SK-N-DZ (cell line): ENCODE measurements at regions not wholly inside any gene's neighbourhood (a gene's known extent, or its start where the extent isn't known, plus 50 kb on each side); places are given as distances from the start of the nearest gene placed in this dataset.
"Not testable (repeated sequence)": the region's sequence is repeated elsewhere in the genome, so short reads cannot be mapped to it uniquely, and the experiment has no call there.

Experiments
- DNase-seq: peaks from one replicate; pipeline ENCODE4 v3.0.0-alpha.2; 2015; ENCODE audit warnings: low spot score

DNA sequence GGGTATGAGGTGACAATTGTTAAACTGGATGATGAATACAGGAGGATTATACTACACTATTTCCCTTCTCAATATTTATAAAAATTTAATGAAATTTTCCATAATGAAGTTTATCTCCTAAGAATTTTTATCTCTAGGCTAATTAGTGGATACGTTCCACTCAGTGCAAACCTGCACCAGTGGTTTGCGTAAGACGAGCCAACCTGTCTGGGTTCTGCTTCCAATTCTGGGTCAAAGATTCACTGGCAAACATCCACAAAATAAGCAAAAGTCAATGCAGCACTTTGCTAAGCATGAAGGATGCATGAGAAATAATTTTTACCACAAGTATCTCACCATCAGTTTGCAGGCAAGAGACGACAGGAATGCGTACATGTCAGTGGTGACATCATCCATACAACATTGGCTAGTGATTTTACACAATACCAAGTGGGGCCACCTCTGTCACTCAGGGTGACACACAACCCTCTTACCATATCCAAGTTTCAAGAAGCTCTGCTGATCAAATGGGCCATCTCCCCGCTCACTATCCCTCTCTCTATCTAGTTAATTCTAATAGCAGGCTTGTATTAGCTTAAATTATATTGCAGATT is 51.7 kb downstream of the FAM50B start:
- DNase-seq: no peak

DNA sequence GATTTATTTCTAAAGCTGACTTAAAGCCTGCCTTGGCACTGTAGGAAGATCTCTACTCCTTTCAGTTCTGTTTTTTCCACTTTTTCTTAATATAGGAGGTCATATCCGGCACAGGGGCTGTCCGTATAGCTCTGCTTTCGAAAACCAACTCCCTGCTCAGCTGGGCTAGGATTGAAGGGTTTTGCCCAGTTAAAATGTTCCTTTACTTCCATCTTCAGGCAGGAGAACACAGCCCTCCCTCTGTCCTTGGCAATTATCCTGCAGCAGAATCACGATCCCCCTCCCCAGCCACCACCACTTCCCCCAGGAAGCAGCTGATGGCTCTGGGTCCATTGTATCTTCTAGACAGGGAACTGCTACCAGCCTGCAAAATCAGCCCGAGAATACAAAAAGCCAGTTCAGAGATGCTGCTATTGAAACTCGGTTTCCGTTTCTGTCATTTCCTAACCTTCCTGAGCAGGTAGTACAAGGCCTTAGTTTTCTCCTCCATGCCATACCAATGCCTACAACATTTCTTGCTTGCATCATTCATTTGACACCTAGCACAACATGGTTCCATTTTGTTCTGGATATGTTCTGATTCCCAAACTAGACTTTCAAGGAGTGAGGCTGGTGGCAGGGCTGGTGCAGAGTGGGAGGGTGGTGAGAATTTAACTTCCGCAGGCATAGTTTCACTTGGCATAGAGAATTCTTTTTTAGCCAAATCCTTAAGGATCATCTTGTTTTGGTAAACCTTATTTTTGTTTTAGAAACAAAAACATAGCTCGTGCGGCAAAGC is 53.9 kb downstream of the FAM50B start:
- no peak for DNase-seq

DNA sequence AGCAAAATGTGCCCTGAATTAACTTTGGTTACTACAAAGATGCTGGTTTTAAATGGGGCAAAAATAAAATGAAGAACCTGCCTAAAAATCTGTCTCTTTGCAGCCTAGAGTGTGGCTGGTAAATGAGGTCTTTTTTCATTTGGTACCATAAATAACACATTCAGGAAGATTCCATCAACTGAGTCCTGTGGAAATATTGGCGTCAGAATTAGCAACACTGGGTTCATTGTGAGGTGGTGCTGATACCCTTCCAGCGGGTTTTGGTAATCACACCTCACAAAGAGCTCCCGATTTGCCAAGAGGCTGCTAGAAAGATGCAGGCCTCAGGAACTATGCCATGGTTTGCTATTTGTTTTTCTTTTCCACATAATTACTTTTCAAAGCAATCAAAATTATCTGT is 55.3 kb downstream of the FAM50B start:
- DNase-seq: no peak

DNA sequence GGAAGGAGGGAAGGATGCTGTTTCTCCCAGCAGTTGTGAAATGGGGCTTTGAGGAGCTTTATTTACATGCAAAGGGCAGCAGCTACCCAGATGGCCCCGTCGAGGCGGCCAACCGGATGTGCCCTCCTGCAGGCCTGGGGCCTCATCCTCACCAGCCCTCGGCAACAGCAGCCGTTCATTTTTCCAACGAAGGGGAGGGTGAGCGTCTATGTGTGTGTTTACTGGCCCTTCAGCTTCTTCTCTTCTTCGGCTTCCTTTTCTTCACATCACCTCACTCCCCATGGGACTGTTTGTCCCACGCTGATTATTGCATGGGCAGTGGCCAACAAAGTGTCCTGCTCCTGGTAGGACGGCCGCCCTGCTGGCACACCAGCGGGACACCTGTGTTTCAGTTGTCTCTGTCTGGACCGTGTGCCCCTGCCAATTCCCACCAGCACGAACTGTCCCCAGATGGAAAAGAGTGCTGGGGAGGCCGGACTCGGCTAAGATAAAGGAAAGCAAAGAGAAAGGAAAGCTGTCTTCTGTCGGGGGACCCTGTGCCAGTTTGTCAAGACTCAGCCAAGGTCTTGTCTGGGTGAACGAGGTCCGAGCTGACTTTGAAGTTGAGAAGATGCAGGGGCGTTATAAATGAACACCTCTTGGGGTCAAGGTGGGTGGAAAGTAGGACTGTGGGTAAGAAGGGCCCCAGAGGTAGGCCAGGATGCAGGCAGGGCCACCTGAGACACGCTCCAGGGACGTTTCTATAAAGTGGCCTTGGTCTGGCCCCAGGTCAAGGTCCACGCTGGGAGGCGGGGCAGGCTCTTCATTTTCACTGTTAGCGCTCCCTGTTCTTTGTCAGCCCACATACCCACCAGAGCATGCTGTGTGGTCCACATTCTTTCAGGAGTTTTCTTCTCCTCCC is 57.0 kb downstream of the FAM50B start:
- no peak for DNase-seq

DNA sequence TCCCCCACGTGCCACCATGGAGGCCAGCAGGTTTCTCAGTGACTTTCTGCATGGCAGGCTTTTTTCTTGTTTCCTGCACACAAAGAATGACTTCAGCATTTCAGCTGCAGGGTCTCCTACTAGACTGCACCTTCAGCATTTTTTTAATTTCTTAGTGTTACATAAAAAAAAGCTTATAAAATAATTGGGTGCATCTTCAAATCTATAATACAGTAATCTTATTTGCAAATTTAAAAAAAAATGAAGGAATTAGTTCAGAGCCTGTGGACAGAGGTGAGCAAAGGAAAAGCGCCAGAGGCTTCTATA is 57.6 kb downstream of the FAM50B start:
- DNase-seq: no peak

DNA sequence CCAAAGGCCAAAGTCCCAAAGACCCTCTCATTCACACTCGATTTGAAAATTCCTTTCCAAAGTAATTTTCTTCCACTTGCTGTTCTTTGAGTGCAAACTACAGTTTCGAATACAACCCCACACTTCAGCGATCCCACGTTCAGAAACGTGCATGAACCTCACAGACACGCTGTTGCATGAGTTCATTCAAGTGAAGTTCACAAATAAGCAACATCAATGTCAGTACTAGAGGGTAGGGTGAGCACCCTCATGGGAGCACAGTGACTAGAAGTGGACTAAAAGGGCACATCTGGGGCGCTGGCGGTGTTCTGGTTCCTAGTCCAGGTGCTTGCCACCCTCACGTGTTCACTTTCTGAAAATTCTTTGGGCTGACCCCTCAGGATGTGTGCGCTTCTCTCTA is 59.0 kb downstream of the FAM50B start:
- DNase-seq: no peak

DNA sequence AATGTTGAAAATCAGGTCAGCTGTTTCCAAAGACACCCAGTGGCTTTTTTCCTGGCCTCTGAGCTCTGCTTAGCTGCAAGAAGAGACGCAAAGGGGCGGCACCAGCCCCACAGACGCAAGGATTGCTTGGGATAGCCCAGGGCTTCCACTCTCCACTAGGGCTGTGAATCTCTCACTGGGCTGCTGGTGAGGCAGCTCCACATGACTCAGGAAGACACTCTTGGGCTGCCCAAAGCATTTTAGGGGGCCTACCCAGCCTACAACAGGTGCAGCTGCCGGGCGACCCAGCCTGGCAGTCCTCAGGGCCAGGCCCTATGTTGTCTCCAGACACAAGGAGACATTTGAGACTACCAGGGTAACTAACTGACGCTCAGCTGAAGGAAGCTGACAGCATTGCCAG is 59.8 kb downstream of the FAM50B start:
- DNase-seq: no peak

DNA sequence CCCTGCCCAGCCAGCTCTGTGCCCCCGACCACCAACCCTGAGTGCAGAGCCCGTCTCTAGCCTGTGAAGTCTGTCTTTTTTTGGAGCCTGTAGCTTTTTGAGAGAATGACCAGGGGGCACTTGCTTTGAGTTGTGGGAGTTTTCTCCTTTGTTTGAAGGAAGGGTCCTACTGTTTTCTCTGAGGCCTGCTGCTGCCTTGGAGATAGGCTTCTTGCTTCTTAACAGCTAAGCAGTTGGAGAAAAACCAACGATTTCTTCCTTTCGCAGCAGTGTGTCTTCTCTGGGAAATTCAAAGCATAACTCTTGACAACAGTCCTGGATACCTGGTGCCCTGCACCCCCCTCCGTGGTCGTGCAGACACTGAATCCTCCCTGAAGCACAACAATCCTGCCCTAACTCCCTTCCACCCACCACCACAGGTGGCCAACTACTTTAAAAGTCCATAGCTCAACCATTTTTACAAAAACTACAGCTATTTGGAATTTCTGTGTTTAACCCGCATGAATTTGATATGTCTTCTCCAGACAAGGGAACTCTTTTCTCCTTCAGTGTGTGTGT is 61.0 kb downstream of the FAM50B start:
- no peak for DNase-seq

DNA sequence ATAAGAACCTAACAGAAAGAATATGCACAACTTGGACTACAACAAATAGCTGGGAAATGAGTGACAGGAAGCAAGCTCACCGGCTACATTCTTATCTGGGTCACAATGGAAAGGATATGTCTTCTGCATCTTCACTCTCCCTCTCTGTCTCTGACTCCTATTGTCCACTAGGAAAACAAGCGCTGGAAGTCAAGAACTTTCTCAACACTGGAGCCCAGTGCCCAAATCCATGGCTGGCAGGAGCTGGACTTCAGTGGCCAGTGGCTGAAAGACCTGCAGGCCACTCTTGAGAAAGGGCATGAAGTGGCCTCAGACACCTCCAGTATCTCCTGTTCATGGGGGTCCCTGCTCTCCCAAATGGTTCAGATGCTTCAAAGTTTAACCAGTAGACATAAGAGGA is 62.0 kb downstream of the FAM50B start:
- no peak for DNase-seq

DNA sequence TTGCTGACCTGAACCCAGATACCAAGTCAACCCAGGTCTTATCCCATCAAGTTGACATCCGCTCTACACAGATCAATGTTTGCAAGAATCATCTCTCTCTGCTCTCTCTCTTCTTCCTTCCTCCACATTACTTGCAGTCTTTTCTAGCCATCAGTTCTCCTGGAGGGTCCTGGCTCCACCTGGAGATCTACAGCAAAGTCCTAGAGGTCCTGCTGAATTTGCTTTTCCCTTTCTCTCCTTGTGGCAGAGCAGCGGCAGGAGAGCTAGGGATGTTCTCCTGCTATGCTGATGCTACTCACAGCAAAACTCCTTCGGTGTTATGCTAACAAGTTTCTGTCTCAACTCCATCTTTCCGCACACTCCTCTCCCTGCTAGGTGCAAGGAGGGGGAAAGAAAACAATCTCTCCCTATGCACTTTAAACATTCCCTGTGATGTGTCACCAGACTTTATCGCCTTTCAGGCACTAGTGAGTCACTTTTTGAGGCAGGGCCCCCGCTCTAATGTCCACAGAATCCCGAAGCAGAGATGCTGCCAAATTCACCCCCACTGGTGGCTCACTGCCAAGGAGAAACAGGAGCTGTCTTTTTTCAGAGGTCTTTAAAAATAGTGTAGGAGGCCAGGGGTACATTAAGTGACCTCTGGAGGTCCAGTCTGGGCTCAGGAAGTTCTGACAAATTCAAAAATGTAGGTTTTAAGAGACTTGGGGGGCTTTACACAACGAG is 62.6 kb downstream of the FAM50B start:
- DNase-seq: no peak

DNA sequence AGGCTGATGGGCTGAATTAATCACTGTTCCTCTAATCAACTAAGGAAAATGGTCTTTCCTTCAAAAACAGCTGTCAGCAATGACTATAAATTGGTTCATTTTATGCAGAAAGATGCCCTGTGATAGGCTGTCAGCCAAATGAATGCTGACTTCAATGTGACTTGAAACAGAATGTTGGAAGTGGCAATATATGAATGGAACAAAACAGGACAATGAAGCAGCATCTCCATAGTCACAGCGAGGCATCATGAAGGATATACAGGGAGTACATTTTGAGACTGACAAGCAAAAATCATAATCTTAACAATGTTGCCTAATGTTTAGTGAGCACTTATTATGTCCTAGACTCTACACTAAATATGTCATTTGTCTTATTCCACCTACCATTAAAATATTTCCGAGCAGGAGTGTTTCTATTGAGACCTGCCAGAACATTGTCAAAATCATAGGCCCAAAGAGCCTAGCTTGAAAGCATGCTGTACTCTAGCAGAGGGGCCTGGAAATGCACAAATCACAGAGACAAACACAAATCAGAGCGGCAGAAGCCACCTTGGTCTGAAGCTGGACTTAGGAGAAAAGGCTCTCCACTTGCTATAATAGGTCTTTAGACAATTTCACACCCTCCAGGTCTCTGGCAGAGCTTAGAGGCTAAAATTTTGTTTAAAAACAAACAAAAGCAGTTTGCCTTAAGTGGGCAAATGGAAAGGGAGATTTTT is 63.3 kb downstream of the FAM50B start:
- DNase-seq: no peak

DNA sequence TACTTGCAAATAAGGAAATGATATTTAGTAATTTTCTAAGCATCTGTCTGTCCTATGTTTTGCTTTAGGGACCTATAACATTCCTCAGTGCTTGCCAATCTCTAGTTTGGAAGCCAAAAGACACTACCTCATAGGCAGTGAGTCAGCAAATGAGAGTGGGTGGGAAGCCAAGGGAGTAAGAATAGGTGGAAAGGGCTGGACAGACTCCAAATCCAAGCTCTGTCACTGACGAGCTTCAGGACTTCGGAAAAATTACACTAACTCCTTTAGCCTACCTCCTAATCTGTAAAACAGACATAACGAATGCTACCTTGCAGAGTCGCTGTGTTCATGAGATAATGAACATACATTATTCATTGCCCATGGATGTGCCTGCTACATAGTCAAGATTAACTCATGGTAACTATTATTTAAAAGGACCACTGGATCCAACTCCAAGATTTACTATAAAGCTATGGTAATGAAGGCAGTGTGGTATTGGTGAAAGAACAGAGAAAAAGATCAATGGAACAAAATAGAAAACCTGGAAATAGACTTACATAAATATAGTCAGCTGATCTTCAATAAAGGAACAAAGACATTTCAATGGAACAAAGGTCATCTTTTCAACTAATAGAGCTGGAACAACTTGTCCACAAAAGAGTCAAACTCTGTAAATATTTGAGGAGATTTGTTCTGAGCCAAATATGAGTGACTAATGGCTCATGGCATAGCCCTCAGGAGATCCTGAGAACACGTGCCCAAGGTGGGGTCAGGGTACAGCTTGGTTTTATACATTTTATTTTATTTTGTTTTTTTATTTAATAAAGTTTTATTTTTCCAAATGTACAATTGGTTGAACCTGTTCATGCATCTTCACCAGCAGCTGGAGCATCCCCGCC is 64.1 kb downstream of the FAM50B start:
- no peak for DNase-seq

DNA sequence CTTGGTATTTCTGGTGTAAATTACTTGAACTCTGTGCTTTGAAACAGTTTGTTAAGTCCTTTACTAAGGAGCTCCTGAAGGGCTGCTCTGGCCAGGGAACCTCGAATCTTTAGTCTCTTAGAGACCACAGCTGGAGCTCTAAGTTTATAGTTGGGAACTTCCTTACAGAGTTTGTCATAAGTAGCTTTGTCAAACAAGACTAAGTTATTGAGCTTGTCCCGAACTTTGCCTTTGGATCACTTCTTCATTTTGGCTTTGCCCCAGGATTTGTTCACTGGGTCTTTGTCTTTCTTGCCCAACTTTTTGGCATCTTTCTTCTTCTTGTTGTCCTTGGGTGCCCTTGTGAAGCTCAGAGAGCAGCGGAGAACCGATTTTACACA is 64.8 kb downstream of the FAM50B start:
- no peak for DNase-seq

DNA sequence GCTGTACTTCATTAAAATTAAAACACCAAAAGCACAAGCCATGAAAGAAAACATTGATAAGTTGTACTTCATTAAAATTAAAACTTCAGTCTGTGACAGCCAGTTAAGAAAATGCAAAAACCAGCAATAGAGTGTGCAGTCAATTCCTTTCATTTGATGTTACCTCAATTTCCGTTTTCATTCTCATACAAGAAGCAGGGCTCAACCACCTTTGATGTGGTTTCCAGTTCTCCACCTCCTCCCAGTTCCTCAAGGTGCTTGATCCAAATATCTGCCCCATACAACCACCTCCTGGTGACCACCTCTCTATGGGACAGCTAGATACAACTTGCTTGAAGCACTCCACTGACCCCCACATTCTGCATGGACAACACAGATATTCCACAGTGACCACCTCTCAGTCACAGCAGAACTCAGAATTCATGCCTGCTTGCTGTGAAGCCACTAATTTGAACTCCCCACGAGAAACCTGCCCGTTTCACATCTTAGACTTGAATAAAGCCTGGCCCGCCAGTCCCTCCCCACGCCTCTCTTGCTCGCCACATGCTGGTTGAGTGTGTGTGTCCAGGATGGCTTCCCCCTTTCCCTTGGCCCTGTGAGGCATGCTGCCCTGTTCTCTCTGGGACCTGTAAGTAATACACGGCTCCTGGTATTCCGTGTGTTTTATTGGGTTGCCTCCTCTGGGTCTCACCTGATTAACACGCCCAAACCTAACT is 66.1 kb downstream of the FAM50B start:
- no peak for DNase-seq

DNA sequence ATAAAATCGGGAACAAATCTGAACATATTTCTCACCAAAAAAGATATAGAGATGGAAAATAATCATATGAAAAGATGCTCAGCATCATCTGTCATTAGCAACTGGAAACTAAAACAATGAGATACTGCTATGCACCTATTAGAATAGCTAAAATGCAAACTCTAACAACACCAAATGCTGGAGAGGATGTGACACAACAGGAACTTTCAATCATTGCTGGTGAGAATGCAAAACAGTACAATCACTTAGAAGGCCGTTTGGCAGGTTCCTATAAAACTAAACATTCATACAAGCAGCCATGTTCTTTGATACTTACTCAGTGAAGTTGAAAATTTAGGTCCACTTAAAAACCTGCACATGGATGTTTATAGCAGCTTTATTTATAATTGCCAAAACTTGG is 67.0 kb downstream of the FAM50B start:
- no peak for DNase-seq

DNA sequence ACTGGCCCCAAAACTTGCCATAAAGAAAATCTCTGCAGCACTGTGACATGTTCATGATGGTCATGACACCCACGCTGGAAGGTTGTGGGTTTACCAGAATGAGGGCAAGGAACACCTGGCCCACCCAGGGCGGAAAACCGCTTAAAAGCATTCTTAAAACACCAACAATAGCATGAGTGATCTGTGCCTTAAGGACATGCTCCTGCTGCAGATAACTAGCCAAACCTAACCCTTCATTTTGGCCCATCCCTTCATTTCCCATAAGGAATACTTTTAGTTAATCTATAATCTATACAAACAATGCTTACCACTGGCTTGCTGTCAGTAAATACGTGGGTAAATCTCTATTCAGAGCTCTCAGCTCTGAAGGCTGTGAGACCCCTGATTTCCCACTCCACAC is 67.6 kb downstream of the FAM50B start:
- not testable (repeated sequence) for DNase-seq

DNA sequence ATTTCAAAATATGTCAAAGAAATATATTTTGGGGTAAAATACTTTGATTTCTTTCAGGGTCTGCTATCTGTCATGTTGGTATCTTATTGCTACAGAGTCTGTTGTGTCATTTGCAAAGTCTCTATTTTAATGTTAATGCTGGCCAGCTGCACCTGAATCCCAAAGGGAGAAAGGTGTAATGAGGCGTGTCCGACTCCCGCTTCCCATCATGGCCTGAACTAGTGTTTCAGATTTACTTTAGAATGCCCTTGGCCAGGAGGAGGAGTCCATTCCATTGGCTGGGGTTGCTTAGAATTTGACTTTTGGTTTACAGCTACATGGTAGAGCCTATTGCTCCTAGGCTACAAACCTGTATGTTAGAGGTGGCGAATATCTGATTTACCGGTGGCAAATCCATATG is 69.3 kb downstream of the FAM50B start:
- DNase-seq: no peak

DNA sequence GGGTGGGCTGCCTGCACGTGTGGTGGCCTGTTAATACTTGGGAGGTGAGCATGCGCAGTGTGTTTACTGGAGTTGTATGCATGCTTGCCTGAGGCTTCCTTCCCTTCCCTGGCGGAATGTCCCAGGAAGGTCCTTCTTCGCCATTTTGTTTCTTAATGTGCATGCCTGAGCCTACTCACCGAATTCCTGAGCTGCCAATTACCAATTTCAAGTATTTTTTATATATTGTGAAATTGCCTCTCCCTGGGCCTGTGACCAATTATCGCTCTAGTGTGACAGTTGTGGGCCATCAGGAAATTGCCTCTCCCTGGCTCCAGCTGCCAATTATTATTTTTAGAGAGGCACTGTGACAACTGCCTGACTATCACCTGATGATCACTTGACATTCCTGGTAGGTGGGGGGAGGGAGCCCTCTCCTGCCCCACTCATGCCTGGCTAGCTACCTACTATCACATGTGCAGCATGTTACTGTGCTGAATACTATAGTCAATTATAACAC is 70.0 kb downstream of the FAM50B start:
- DNase-seq: no peak

DNA sequence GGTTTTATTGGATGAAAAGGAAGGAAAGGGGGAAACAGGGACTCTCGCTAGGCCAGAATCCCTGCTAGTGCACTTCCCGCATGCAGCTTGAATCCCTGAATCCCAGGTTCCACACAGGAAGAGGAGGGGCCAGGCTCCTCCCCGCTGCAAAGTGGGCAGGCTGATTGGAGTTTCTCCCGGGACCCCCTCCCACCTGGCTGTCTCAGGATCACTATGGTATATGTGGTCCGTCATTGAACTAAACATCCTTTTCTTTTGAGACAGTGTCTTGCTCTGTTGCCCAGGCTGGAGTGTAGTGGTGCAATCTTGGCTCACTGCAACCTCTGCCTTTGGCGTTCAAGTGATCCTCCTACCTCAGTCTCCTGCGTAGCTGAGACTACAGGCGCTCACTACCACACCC is 70.7 kb downstream of the FAM50B start:
- DNase-seq: no peak
